ENCODE measurements at regions not wholly inside any gene's neighbourhood (a gene's known extent, or its start where the extent isn't known, plus 50 kb on each side); places are given as distances from the start of the nearest gene placed in this dataset.

DNA sequence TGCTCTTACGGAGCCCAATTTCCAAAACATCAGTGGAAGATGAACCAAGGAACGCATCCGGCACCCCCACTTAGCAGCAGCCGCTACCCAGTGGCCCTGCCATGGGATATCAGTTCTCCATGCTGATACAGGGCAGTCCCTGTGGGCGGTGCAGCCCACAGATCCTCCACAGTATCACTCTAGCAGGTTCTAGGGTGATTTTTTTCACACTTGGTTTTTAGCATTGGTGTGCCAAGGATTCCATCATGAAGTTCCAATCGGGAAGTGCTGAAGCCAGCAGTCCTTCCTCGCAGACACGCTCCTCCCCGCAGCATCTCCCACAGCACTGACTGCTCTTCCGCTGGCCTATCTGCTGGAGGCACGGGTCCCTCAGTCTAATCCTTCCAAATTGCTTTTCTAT, 261.9 kb downstream of the SYK start:
- Histone ChIP-seq H3K27ac (ENCODE audit: low read depth, low read length) (no peak overlapping the region), H3K9me3 (ENCODE audit: control insufficient read depth, insufficient read depth, low read length) (no peaks in the 10 kb centered on the region), H3K36me3 (ENCODE audit: control insufficient read depth, low read length) (no peaks in the 10 kb centered on the region), H3F3A (ENCODE audit: control insufficient read depth, insufficient read depth) (no peaks in the 10 kb centered on the region), H3K27me3 (ENCODE audit: control insufficient read depth, low read length) (peaks cover 1% of the 10 kb centered on the region; the same call in 1 of the 2 replicates), H3K4me2 (ENCODE audit: low read length) (no peak overlapping the region), H4K20me1 (ENCODE audit: control insufficient read depth, insufficient read depth, low read depth, low read length) (no peaks in the 10 kb centered on the region), H3K4me3 (ENCODE audit: low read length) (no peak overlapping the region), H3K9me2 (replicated peaks; ENCODE audit: control insufficient read depth, low read length) (no peaks in the 10 kb centered on the region), H3K79me2 (ENCODE audit: control insufficient read depth, low read length) (no peaks in the 10 kb centered on the region), H3K4me1 (ENCODE audit: control insufficient read depth, low read length) (no peaks in the 10 kb centered on the region)
- TF ChIP-seq, protein P1, sequence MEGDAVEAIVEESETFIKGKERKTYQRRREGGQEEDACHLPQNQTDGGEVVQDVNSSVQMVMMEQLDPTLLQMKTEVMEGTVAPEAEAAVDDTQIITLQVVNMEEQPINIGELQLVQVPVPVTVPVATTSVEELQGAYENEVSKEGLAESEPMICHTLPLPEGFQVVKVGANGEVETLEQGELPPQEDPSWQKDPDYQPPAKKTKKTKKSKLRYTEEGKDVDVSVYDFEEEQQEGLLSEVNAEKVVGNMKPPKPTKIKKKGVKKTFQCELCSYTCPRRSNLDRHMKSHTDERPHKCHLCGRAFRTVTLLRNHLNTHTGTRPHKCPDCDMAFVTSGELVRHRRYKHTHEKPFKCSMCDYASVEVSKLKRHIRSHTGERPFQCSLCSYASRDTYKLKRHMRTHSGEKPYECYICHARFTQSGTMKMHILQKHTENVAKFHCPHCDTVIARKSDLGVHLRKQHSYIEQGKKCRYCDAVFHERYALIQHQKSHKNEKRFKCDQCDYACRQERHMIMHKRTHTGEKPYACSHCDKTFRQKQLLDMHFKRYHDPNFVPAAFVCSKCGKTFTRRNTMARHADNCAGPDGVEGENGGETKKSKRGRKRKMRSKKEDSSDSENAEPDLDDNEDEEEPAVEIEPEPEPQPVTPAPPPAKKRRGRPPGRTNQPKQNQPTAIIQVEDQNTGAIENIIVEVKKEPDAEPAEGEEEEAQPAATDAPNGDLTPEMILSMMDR (IDR thresholded peaks at IDR 0.05; ENCODE audit: low read depth, low read length, poor library complexity, severe bottlenecking): no peak
- no peak for TF ChIP-seq EZH2phosphoT487 (IDR thresholded peaks at IDR 0.05; ENCODE audit: borderline replicate concordance, low read length)

DNA sequence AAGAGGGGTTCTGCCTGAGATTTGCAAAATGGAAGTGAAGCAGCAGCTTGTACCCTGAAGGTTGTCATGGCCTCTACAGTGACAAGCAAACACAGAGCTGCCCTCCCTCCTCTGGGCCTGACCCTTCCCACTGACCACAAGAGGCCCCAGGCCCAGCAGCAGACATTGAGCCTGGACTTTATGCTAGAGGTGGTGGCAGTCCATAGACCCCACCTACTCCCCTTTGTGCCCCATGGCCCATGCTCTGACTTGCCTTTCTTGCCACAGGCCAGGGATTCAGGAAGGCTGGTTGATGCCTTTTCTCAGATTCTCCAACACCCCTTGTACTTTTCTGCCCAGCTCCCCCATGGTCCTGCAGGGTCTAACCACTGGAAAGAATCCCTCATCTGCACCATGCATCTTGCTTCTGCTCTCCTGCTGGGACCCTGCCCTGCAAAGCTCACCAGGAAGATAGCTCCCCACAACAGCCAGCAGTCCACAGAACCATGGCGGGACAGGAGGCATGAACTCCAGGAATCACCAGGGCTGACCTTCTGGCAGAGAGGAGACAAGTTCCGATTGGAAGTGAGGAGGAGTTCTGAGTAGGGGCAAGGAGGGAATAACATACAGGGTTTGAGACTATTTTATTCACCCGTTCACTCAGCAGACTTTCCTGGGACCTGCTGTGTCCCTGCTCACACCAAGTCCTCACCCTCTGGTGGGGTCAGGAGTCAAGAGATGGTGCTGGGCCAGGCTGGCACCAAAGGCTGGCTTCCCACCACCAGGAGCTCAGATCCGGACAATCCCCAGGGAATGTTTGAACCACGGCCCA, 263.8 kb downstream of the SYK start:
- no peaks in the 10 kb centered on the region for H3K27me3 ChIP-seq (ENCODE audit: control insufficient read depth, low read length)
- H3K79me2 ChIP-seq (ENCODE audit: control insufficient read depth, low read length): no peaks in the 10 kb centered on the region
- no peak overlapping the region for H3K4me2 ChIP-seq (ENCODE audit: low read length)
- H3K4me1 ChIP-seq (ENCODE audit: control insufficient read depth, low read length): no peaks in the 10 kb centered on the region
- TF ChIP-seq EZH2phosphoT487 (IDR thresholded peaks at IDR 0.05; ENCODE audit: borderline replicate concordance, low read length): no peak
- H3K36me3 ChIP-seq (ENCODE audit: control insufficient read depth, low read length): no peaks in the 10 kb centered on the region
- H3K9me2 ChIP-seq (replicated peaks; ENCODE audit: control insufficient read depth, low read length): no peaks in the 10 kb centered on the region
- no peak overlapping the region for H3K4me3 ChIP-seq (ENCODE audit: low read length)
- no peaks in the 10 kb centered on the region for H3F3A ChIP-seq (ENCODE audit: control insufficient read depth, insufficient read depth)
- H3K9me3 ChIP-seq (ENCODE audit: control insufficient read depth, insufficient read depth, low read length): no peaks in the 10 kb centered on the region
- H3K27ac ChIP-seq (ENCODE audit: low read depth, low read length): no peak overlapping the region
- H4K20me1 ChIP-seq (ENCODE audit: control insufficient read depth, insufficient read depth, low read depth, low read length): no peaks in the 10 kb centered on the region

DNA sequence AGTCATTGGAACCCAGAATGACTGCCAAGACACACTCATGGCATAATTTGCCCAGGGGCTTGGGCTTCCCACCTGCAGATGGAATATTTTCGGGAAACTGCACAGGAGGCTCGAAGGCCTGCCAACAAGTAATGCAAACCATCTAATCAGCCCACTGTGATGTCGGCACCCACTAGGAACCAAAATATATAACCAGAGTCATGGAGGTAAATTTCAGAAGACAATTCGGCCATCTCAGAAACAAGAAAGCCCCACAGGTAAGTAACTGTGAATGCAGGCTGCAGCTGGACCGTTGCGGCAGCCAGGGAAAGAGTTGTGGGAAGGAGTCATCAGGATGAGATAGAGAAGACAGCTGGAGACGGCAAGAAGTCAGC, 264.4 kb downstream of the SYK start:
- H3K79me2 ChIP-seq (ENCODE audit: control insufficient read depth, low read length): no peaks in the 10 kb centered on the region
- H3K4me3 ChIP-seq (ENCODE audit: low read length): no peak overlapping the region
- no peak overlapping the region for H3K4me2 ChIP-seq (ENCODE audit: low read length)
- H4K20me1 ChIP-seq (ENCODE audit: control insufficient read depth, insufficient read depth, low read depth, low read length): no peaks in the 10 kb centered on the region
- no peaks in the 10 kb centered on the region for H3K27me3 ChIP-seq (ENCODE audit: control insufficient read depth, low read length)
- no peaks in the 10 kb centered on the region for H3K4me1 ChIP-seq (ENCODE audit: control insufficient read depth, low read length)
- no peaks in the 10 kb centered on the region for H3K9me2 ChIP-seq (replicated peaks; ENCODE audit: control insufficient read depth, low read length)
- TF ChIP-seq, protein P1 (IDR thresholded peaks at IDR 0.05; ENCODE audit: low read depth, low read length, poor library complexity, severe bottlenecking): no peak
- TF ChIP-seq EZH2phosphoT487 (IDR thresholded peaks at IDR 0.05; ENCODE audit: borderline replicate concordance, low read length): no peak
- no peaks in the 10 kb centered on the region for H3K9me3 ChIP-seq (ENCODE audit: control insufficient read depth, insufficient read depth, low read length)
- H3K36me3 ChIP-seq (ENCODE audit: control insufficient read depth, low read length): no peaks in the 10 kb centered on the region
- no peak overlapping the region for H3K27ac ChIP-seq (ENCODE audit: low read depth, low read length)
- H3F3A ChIP-seq (ENCODE audit: control insufficient read depth, insufficient read depth): no peaks in the 10 kb centered on the region

DNA sequence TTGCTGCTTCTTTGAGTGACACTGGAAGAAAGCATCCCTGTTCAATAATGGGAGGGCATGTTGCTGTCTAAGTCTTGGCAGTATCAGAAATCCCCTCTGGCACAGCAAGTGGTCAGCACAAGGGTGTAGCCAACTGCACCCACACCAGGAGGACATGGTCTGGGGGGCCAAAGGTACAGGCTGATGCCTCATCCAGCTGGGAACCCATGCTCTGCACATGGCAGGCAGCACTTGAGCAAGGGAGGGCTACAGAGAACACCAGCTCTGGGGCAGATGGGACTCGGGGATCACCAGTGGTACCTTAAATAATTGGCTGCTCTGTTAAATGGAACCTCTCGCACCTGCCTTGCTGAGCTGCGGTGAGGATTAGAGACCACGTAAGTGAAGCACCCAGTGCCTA, 265.2 kb downstream of the SYK start:
- Histone ChIP-seq H3K4me2 (ENCODE audit: low read length) (no peak overlapping the region), H3K79me2 (ENCODE audit: control insufficient read depth, low read length) (no peaks in the 10 kb centered on the region), H3K36me3 (ENCODE audit: control insufficient read depth, low read length) (no peaks in the 10 kb centered on the region), H3K27ac (ENCODE audit: low read depth, low read length) (no peak overlapping the region), H4K20me1 (ENCODE audit: control insufficient read depth, insufficient read depth, low read depth, low read length) (no peaks in the 10 kb centered on the region), H3K4me1 (ENCODE audit: control insufficient read depth, low read length) (no peaks in the 10 kb centered on the region), H3K4me3 (ENCODE audit: low read length) (no peak overlapping the region), H3K9me2 (replicated peaks; ENCODE audit: control insufficient read depth, low read length) (no peaks in the 10 kb centered on the region), H3F3A (ENCODE audit: control insufficient read depth, insufficient read depth) (no peaks in the 10 kb centered on the region), H3K9me3 (ENCODE audit: control insufficient read depth, insufficient read depth, low read length) (no peaks in the 10 kb centered on the region), H3K27me3 (ENCODE audit: control insufficient read depth, low read length) (no peaks in the 10 kb centered on the region)
- TF ChIP-seq, protein P1 (IDR thresholded peaks at IDR 0.05; ENCODE audit: low read depth, low read length, poor library complexity, severe bottlenecking): no peak
- no peak for TF ChIP-seq EZH2phosphoT487 (IDR thresholded peaks at IDR 0.05; ENCODE audit: borderline replicate concordance, low read length)

Data from DOHH2 (cell line).